Stimulated activated memory B cell treated with anti-CD40 and anti-IgM and Interleukin-4, amounts not matched to agents 10 μg/mL and 1 μg/mL and 100 μg/mL, for 72 hours (primary cell): ENCODE measurements at regions not wholly inside any gene's neighbourhood (a gene's known extent, or its start where the extent isn't known, plus 50 kb on each side); places are given as distances from the start of the nearest gene placed in this dataset.

Experiments
- ATAC-seq: fragments of 150-1000 bp; cut with Tn5 transposase; 2 replicates; pipeline ENCODE4 v1.10.0; 2021
- H3K27ac Mint-ChIP-seq: one replicate; pipeline ENCODE4 v1.8.0; 2022; ENCODE audit warnings: mild to moderate bottlenecking, mixed read lengths
- H3K27me3 Mint-ChIP-seq: one replicate; pipeline ENCODE4 v1.8.0; 2022; ENCODE audit warnings: mixed read lengths
- H3K36me3 Mint-ChIP-seq: one replicate; pipeline ENCODE4 v1.8.0; 2022; ENCODE audit warnings: mixed read lengths
- H3K4me1 Mint-ChIP-seq: one replicate; pipeline ENCODE4 v1.8.0; 2022; ENCODE audit warnings: mixed read lengths
- H3K4me3 Mint-ChIP-seq: one replicate; pipeline ENCODE4 v1.8.0; 2022; ENCODE audit warnings: mild to moderate bottlenecking, moderate library complexity, mixed read lengths
- H3K9me3 Mint-ChIP-seq: one replicate; pipeline ENCODE4 v1.8.0; 2022; ENCODE audit warnings: mixed read lengths

DNA sequence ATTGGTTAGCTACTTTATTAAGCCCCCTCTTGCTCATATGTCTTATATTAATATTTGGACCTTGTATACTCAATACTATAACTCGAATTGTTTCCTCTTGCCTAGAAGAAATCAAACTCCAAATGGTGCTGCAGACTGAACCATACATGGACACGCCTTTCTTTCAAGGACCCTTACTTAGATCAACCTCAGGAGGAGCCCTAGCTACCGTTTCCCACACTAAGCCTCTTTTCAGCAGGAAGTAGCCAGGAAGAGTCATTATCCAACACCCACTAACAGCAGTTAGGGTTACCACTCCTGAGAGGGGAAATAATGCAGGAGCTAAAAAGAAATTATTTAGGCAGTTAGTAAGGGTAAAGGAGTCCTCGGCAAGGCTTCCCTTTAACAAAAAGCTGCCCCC, 243.8 kb upstream of the PUM3 start:
- ATAC-seq = no peak
- Mint-ChIP-seq H3K4me3 (no peak overlapping the region), H3K27ac (no peak overlapping the region), H3K36me3 (no peaks in the 10 kb centered on the region), H3K9me3 (no peaks in the 10 kb centered on the region), H3K27me3 (no peaks in the 10 kb centered on the region), H3K4me1 (no peaks in the 10 kb centered on the region)

DNA sequence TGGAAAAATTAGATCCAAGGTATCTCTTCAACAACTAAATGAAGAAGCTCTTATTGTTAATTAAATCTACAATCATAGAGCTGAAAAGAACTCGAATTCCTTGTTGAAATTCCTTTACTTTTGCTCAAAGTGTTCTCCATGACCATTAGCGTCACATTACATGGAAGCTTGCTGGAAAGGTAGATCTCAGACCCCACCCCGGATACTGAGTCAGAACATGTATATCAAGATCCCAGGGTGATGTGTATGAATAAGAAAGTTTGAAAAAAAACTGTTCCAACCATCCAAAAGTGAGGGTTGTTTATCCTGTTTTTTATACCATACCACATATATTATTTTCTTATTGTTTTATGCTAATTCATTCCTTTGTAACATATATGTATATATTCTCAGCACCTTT, 237.1 kb upstream of the PUM3 start:
- Mint-ChIP-seq H3K27ac (no peak overlapping the region), H3K4me3 (no peak overlapping the region), H3K27me3 (no peaks in the 10 kb centered on the region), H3K36me3 (no peaks in the 10 kb centered on the region), H3K9me3 (no peaks in the 10 kb centered on the region), H3K4me1 (no peaks in the 10 kb centered on the region)
- ATAC-seq = no peak

DNA sequence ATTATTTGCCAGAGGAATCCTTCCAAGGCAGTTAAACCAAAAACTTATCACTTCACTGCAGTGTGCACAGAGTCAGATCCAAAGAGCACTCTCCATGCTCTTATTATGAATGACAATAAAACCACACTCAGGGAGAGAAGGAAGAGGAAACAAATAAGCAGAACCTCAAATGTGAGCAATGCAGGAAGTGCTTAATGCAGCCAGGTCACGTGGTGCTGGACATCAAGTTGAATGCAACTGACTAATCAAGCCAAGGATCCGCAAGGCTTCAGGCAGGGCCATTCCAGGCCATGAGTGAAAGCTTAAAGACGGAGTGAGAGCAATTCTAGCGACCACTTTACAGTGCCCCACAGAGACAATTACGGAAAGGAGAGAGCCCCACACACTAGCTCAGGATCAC, 230.4 kb upstream of the PUM3 start:
- no peaks in the 10 kb centered on the region for H3K36me3 Mint-ChIP-seq

DNA sequence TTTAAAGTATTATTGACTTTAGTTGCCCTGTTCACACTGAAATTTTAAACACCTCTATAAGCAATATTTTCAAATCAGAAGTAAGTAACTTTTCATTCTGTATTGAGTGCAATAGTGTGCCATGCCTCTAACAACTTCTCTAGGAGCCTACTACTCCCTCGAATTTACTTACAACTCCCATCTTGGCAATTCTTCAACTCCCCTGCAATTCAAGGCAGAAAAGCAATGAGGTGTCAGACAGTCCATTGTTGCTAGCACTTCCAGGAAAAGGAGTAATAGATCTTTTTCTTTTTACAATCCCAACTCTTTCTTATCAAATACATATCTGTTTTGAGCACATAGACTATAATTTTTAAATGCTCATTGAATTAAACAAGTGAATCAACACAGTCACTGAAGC, 222.7 kb upstream of the PUM3 start:
- ATAC-seq = no peak
- Mint-ChIP-seq H3K27me3 (no peaks in the 10 kb centered on the region), H3K36me3 (no peaks in the 10 kb centered on the region), H3K4me3 (no peak overlapping the region), H3K9me3 (no peaks in the 10 kb centered on the region), H3K27ac (no peak overlapping the region), H3K4me1 (no peaks in the 10 kb centered on the region)

More for the DNA sequence above, 230.4 kb upstream of the PUM3 start:
- Mint-ChIP-seq H3K27ac (no peak overlapping the region), H3K4me1 (no peaks in the 10 kb centered on the region), H3K27me3 (no peaks in the 10 kb centered on the region), H3K4me3 (no peak overlapping the region), H3K9me3 (no peaks in the 10 kb centered on the region)
- no peak for ATAC-seq

DNA sequence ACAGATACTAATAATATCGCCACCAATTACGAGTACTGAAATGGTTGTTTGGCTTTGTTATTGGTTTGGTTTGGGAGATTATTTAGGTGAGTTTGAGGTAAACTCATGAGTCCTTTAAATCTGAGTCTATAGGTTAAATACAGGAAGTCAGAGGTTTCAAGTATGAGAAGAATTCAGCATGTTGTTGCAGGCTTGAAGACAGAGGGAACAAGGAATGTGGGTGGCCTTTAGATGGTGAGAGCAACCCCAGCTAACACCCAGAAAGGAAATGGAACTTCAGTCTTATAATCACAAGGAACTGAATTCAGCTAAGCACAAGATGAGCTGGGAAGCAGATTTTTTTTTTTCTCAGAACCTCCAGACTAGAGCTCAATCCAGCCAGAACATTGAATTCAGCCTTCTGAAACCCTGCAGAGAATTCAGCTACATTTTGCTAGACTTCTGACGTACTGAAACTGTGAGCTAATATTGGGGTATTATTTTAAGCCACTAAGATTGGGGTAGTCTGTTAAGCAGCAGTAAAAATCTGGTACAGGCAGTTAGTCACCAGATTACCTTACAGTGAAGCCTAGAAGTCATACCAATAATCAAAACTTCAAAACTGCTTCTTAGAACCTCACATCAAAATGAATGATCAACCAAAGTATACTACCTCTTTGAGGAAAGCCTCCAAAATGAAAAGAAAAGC, 216.0 kb upstream of the PUM3 start:
- ATAC-seq = no peak
- Mint-ChIP-seq H3K36me3 (no peaks in the 10 kb centered on the region), H3K9me3 (peaks cover 3% of the 10 kb centered on the region), H3K27me3 (peaks cover 9% of the 10 kb centered on the region), H3K27ac (no peak overlapping the region), H3K4me3 (no peak overlapping the region), H3K4me1 (no peaks in the 10 kb centered on the region)

DNA sequence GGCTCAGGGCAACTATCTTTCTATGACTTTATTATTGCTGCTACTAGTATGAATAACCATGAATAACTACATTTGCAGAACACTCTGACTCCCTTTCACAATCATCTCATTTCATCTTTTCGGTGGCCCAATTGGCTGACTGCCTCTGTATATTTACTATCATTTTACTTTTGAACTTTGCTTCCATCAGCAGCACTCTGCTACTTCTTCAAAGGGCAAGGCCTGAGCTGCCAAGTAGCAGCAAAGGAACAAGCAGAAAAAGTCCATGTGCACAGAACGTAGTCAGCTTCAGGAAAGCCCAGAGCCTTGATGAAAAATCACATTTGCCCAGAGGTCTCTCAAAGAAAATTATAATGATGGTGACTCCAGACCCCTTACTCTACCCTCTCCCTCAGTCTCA, 214.5 kb upstream of the PUM3 start:
- Mint-ChIP-seq H3K9me3 (peaks cover 3% of the 10 kb centered on the region), H3K27me3 (peaks cover 9% of the 10 kb centered on the region), H3K27ac (no peak overlapping the region), H3K4me3 (no peak overlapping the region), H3K4me1 (no peaks in the 10 kb centered on the region), H3K36me3 (no peaks in the 10 kb centered on the region)
- ATAC-seq = no peak

DNA sequence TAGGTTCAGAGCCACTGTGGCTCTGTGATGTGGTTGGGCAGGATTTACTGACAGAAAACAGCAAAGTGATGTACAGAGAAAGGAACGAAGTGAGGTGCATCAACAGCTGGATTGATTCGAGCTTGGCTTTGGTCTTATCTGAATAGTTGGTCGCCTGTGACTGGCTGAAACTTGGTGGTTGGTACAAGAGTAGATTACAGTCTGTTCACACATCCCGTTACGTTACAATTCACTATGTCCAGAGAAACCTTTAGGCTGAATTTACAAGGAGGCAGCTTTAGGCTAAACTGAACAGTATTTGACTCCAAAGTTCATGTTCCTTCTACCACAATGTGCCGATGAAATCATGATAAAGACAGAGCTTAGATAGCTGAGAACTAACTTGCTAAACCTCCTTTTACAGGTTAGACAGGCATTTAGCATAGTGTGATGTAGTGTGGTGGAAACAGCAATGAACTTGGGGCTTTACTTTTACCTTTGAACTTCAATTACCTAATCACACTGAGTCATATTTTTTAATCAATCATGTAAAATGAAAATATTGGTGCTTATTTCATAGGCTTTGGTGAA, 210.2 kb upstream of the PUM3 start:
- H3K27me3 Mint-ChIP-seq = no peaks in the 10 kb centered on the region
- no peaks in the 10 kb centered on the region for H3K4me1 Mint-ChIP-seq
- no peak for ATAC-seq
- no peaks in the 10 kb centered on the region for H3K9me3 Mint-ChIP-seq
- H3K4me3 Mint-ChIP-seq = no peak overlapping the region
- no peak overlapping the region for H3K27ac Mint-ChIP-seq
- H3K36me3 Mint-ChIP-seq = no peaks in the 10 kb centered on the region

DNA sequence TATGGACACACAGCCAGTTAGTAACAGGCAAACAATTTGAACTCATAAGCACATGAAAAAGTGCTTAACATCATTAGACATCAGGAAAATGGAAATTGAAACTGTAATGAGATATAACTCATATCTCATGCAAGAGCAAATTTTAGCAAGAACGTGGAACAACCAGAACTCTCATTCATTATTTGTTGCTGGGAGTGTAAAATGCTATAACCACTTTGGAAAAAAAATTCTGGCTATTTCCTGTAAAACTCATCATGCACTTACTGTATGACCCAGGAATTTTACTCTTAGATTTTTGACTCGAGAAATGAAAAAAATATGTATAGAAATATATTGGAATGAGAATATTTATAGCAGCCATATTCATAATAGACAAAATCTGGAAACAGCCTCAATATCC, 205.7 kb upstream of the PUM3 start:
- ATAC-seq = no peak
- no peaks in the 10 kb centered on the region for H3K36me3 Mint-ChIP-seq
- no peaks in the 10 kb centered on the region for H3K9me3 Mint-ChIP-seq
- no peak overlapping the region for H3K27ac Mint-ChIP-seq
- H3K4me3 Mint-ChIP-seq = no peak overlapping the region
- H3K27me3 Mint-ChIP-seq = no peaks in the 10 kb centered on the region
- no peaks in the 10 kb centered on the region for H3K4me1 Mint-ChIP-seq

DNA sequence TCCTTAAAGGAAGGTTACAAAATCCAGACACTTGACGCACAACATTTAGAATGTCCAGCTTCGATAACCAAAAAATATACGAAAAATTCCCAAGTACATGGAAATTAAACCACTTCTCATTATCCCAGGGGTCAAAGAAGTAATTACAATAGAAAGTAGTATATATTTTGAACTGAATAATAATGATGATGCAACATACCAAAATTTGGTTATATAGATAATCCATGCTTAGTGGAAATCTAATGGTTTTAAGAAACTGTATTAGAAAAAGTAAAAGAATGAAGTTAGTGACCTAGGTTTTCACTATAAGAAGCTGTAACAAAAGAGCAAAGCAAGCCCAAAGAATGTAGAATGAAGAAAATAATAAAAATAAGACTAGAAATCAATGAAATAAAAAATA, 204.0 kb upstream of the PUM3 start:
- H3K36me3 Mint-ChIP-seq = no peaks in the 10 kb centered on the region
- no peaks in the 10 kb centered on the region for H3K27me3 Mint-ChIP-seq
- H3K4me3 Mint-ChIP-seq = no peak overlapping the region

DNA sequence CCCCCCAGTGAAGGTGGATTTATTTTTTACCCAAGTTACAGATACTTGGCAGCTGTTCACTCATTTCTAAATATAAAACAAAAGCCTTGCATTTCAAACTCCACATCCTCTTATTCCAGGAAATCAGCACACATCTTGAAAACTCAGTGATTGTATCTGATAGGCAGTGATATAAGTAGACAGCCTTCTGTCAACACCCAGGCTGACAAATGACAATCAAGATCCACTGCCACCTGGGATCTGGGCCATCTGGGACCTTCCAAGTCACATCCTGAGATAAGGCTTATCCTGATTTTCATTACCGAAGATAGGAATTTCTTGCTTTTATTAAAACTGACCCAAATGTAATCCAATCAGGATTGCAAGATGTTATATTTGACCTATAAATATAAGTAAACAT, 201.3 kb upstream of the PUM3 start:
- Mint-ChIP-seq H3K4me1 (no peaks in the 10 kb centered on the region), H3K27ac (no peak overlapping the region), H3K36me3 (no peaks in the 10 kb centered on the region), H3K9me3 (no peaks in the 10 kb centered on the region), H3K4me3 (no peak overlapping the region), H3K27me3 (no peaks in the 10 kb centered on the region)
- no peak for ATAC-seq

More for the DNA sequence above, 204.0 kb upstream of the PUM3 start:
- no peaks in the 10 kb centered on the region for H3K9me3 Mint-ChIP-seq
- no peak overlapping the region for H3K27ac Mint-ChIP-seq
- H3K4me1 Mint-ChIP-seq = no peaks in the 10 kb centered on the region
- ATAC-seq = no peak

DNA sequence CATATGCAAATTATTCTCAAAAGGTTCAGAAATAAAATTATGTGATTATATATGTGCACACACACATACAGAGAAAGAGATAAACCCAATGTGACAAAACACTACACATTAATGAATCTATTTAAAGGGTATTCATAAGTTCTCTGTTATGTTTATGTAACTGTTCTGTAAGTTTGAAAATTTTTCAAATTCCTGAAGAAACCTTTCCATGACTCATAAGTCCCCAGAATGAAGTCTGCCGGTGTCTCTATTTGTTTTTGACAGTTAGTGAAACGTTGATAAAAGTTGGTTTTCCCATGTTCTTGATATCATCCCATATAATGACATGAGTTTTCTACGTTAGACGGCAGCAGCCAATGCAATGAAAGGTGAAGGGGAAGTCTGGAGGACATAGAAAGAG, 199.5 kb upstream of the PUM3 start:
- H3K9me3 Mint-ChIP-seq = no peaks in the 10 kb centered on the region
- H3K4me3 Mint-ChIP-seq = no peak overlapping the region
- no peak for ATAC-seq
- H3K27ac Mint-ChIP-seq = no peak overlapping the region
- H3K27me3 Mint-ChIP-seq = no peaks in the 10 kb centered on the region
- no peaks in the 10 kb centered on the region for H3K36me3 Mint-ChIP-seq
- H3K4me1 Mint-ChIP-seq = no peaks in the 10 kb centered on the region

DNA sequence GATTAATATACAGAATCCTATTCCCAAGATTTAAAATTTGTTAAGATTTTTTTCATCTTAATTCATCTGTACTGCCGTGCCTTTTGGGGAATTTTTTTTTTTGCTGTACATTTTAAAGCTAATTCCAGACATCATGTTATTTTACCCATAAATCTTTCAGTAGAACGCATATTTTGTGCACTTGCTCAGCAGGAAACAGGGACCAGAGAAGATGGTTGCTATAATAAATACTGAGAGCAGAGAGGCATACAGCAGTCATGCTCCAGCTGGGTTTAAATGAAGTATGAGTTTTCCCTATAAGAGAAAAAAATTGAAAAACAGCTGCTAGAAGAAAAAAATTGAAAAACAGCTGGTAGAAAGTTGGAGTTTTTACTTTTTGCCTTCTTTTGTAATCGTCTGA, 196.9 kb upstream of the PUM3 start:
- no peak for ATAC-seq
- Mint-ChIP-seq H3K4me3 (no peak overlapping the region), H3K9me3 (no peaks in the 10 kb centered on the region), H3K36me3 (no peaks in the 10 kb centered on the region), H3K4me1 (no peaks in the 10 kb centered on the region), H3K27me3 (no peaks in the 10 kb centered on the region), H3K27ac (no peak overlapping the region)

DNA sequence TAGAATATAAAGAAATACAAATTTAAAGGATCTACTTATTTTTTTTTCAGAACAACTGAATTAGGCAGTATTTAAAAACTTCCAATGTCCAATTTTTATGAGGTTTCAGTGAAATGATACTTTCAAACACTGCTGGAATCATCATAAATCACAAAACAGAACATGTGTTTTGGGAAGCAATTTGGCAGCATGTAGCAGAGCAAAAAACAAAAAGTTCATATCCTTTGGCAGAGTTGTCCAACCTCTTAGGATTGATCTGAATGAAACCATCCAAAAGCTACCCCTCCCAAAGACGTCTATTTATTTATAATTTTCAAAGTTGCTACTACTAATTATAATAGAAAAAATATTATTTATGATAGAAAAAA, 192.4 kb upstream of the PUM3 start:
- no peaks in the 10 kb centered on the region for H3K36me3 Mint-ChIP-seq
- H3K4me1 Mint-ChIP-seq = no peaks in the 10 kb centered on the region
- no peaks in the 10 kb centered on the region for H3K27me3 Mint-ChIP-seq
- no peak overlapping the region for H3K4me3 Mint-ChIP-seq
- no peak overlapping the region for H3K27ac Mint-ChIP-seq
- no peaks in the 10 kb centered on the region for H3K9me3 Mint-ChIP-seq
- ATAC-seq = no peak

DNA sequence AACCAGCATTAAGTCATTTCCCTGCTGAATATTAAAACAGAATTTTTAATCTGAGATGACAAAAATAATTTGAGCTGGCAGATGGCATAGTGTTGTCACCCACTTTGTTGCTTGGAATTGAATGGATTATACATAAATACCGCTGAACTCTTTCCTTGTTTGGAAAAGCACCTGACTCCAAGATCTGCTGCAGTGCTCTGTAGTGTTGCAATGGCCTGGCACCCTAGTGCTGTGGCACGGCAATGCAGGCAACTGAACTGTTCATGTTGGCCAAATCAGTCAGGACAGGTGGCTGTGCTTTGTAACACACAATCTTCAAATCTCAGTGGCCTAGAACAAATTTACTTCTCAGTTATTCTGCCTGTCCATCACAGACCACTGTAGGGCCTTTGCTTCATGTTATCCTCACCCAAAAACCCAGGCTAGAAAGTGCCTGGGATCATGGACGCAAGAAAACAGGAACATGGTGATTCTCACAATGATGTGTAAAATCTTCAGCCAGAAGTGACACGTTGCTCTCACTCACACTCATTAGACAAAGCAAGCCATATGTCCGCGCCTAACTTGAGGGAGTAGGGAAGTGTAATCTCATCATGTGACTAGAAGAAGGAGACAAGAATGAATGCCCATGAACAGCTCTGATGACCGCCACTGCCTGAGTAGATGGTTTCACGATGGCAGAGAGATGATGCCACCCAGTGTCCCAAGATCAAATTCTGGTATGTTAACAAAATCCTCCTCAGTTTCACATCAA, 191.9 kb upstream of the PUM3 start:
- H3K36me3 Mint-ChIP-seq = no peaks in the 10 kb centered on the region
- no peak for ATAC-seq
- H3K4me3 Mint-ChIP-seq = no peak overlapping the region
- no peak overlapping the region for H3K27ac Mint-ChIP-seq
- no peaks in the 10 kb centered on the region for H3K4me1 Mint-ChIP-seq
- H3K27me3 Mint-ChIP-seq = no peaks in the 10 kb centered on the region
- no peaks in the 10 kb centered on the region for H3K9me3 Mint-ChIP-seq

DNA sequence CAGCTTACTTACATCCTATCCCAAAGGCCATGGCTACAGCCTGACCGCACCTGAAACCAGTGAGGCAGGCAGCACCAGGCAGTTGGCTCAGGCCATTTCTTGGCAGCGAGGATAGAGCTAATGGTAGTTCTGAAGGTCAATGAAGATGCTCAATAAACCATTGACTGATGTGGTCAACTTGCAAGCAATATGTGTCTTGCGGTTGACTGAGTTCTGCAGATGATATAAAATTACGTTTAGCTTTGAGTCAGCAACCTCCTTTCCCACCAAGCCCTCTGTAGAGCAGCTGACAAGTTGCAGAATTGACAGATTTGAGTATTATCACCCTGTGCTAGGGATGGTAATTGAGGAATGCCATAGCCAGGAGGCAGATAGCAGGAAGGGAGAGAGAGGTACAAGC, 189.0 kb upstream of the PUM3 start:
- no peak overlapping the region for H3K27ac Mint-ChIP-seq
- peaks cover 10% of the 10 kb centered on the region for H3K27me3 Mint-ChIP-seq
- H3K9me3 Mint-ChIP-seq = no peaks in the 10 kb centered on the region
- H3K4me3 Mint-ChIP-seq = no peak overlapping the region
- no peaks in the 10 kb centered on the region for H3K4me1 Mint-ChIP-seq
- no peaks in the 10 kb centered on the region for H3K36me3 Mint-ChIP-seq
- no peak for ATAC-seq

DNA sequence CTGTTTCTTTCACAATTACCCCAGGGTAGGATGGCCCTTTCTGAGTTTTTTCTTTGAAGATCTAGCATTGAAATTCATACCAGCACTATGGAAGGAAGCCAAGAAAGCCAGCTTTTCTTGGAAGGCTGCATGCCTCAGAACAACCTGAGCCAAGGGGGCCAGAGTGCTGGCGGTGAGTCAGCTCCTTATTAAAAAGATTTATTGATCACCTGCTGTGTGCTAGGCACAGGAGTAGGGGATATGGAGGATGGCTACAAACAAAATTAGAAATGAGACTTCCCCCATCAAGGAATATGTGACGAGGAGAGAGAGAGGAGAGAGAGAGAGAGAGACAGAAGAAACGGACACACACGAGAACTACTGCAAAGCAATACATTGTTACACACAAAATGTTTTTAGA, 184.6 kb upstream of the PUM3 start:
- no peaks in the 10 kb centered on the region for H3K9me3 Mint-ChIP-seq
- no peaks in the 10 kb centered on the region for H3K4me1 Mint-ChIP-seq
- H3K27ac Mint-ChIP-seq = no peak overlapping the region
- no peaks in the 10 kb centered on the region for H3K36me3 Mint-ChIP-seq
- H3K27me3 Mint-ChIP-seq = peaks cover 10% of the 10 kb centered on the region
- H3K4me3 Mint-ChIP-seq = no peak overlapping the region
- ATAC-seq = no peak
